Calu3 (cell line): ENCODE measurements at regions not wholly inside any gene's neighbourhood (a gene's known extent, or its start where the extent isn't known, plus 50 kb on each side); places are given as distances from the start of the nearest gene placed in this dataset.
"Not testable (repeated sequence)": the region's sequence is repeated elsewhere in the genome, so short reads cannot be mapped to it uniquely, and the experiment has no call there.

Experiments used
- BruUV-seq: library from RNA; stranded (reverse); fragments of 400-500 nt; replicated peaks from 2 replicates; lab custom pipeline; 2021; lab: Mats Ljungman, UMichigan
- CTCF ChIA-PET: fragments of 300-600 bp; sonication (Branson Sonifier 250); formaldehyde crosslinking; loops from one replicate; lab custom pipeline; 2022; ENCODE audit warnings: antibody characterized with exemption; lab: Charles Lee
- DNase-seq: peaks from one replicate; pipeline ENCODE4 v3.0.0; 2022
- H3K27ac Mint-ChIP-seq: one replicate; pipeline ENCODE4 v1.8.0; 2022; ENCODE audit warnings: mixed read lengths; ENCODE audit not compliant: unreplicated experiment
- H3K27me3 Mint-ChIP-seq: one replicate; pipeline ENCODE4 v1.8.0; 2022; ENCODE audit warnings: mixed read lengths; ENCODE audit not compliant: unreplicated experiment
- H3K36me3 Mint-ChIP-seq: one replicate; pipeline ENCODE4 v1.8.0; 2022; ENCODE audit warnings: mild to moderate bottlenecking, moderate library complexity, mixed read lengths; ENCODE audit not compliant: insufficient read depth, unreplicated experiment
- H3K4me1 Mint-ChIP-seq: one replicate; pipeline ENCODE4 v1.8.0; 2022; ENCODE audit warnings: mild to moderate bottlenecking, low read depth, mixed read lengths; ENCODE audit not compliant: unreplicated experiment
- H3K4me3 Mint-ChIP-seq: one replicate; pipeline ENCODE4 v1.8.0; 2022; ENCODE audit warnings: mild to moderate bottlenecking, low read depth, moderate library complexity, mixed read lengths; ENCODE audit not compliant: unreplicated experiment
- H3K9me3 Mint-ChIP-seq: one replicate; pipeline ENCODE4 v1.8.0; 2022; ENCODE audit warnings: low read depth, mixed read lengths; ENCODE audit not compliant: unreplicated experiment
- CTCF ChIP-seq: fragments of 200-600 bp; IDR thresholded peaks from one replicate; pipeline ENCODE4 v1.8.0; 2022; ENCODE audit warnings: antibody characterized with exemption; ENCODE audit not compliant: unreplicated experiment
- intact Hi-C: fragments of 100-400 bp; cut with micrococcal nuclease; formaldehyde crosslinking; loops from one replicate; pipeline ENCODE4 v1.10.0; 2022; ENCODE audit not compliant: unreplicated experiment

- Mint-ChIP-seq H3K9me3 (peaks cover 3% of the 10 kb centered on the region), H3K4me1 (no peaks in the 10 kb centered on the region), H3K27me3 (peaks cover 22% of the 10 kb centered on the region), H3K36me3 (no peaks in the 10 kb centered on the region), H3K27ac (no peak overlapping the region), H3K4me3 (no peak overlapping the region)
- CTCF ChIA-PET, result no interaction called here
- TF ChIP-seq CTCF, result no peak
- intact Hi-C loops, result no loop called here
- DNase-seq, result no peak
- no TSS peak for BruUV-seq
Measured at GRCh38 chr14:71765505-71765904, 166.7 kb upstream of the RGS6 start.

- H3K4me3 Mint-ChIP-seq, result no peak overlapping the region
- no peaks in the 10 kb centered on the region for H3K36me3 Mint-ChIP-seq
- DNase-seq, result no peak
- BruUV-seq, result no TSS peak
- H3K9me3 Mint-ChIP-seq, result peaks cover 12% of the 10 kb centered on the region
- CTCF ChIA-PET, result no interaction called here
- no peak overlapping the region for H3K27ac Mint-ChIP-seq
- TF ChIP-seq CTCF, result no peak
- intact Hi-C loops, result no loop called here
- H3K4me1 Mint-ChIP-seq, result no peaks in the 10 kb centered on the region
- peaks cover 25% of the 10 kb centered on the region for H3K27me3 Mint-ChIP-seq
Measured at GRCh38 chr14:71770431-71770830, 161.8 kb upstream of the RGS6 start.

GRCh38 chr14:71771421-71771820, 160.8 kb upstream of the RGS6 start:
- H3K4me1 Mint-ChIP-seq, H3K27ac Mint-ChIP-seq, H3K4me3 Mint-ChIP-seq, BruUV-seq, intact Hi-C loops, H3K36me3 Mint-ChIP-seq, CTCF ChIA-PET, DNase-seq: not testable (repeated sequence)
- Mint-ChIP-seq H3K9me3 (peaks cover 12% of the 10 kb centered on the region), H3K27me3 (peaks cover 15% of the 10 kb centered on the region)

GRCh38 chr14:71771996-71772395, 160.2 kb upstream of the RGS6 start:
- H3K4me3 Mint-ChIP-seq, H3K4me1 Mint-ChIP-seq, H3K36me3 Mint-ChIP-seq, BruUV-seq, H3K27ac Mint-ChIP-seq, DNase-seq, intact Hi-C loops: not testable (repeated sequence)
- Mint-ChIP-seq H3K27me3 (peaks cover 19% of the 10 kb centered on the region), H3K9me3 (peaks cover 12% of the 10 kb centered on the region)
- CTCF ChIA-PET, result interaction anchor here (0.6 kb wide), 1 partner anchor 628 kb away, joined by 5 read pairs; no protein-coding TSS in a partner anchor

GRCh38 chr14:71773898-71774481, 158.2 kb upstream of the RGS6 start:
- no TSS peak for BruUV-seq
- Mint-ChIP-seq H3K36me3 (no peaks in the 10 kb centered on the region), H3K9me3 (peaks cover 12% of the 10 kb centered on the region), H3K27me3 (peaks cover 28% of the 10 kb centered on the region), H3K27ac (no peak overlapping the region), H3K4me1 (no peaks in the 10 kb centered on the region), H3K4me3 (no peak overlapping the region)
- intact Hi-C loops, result no loop called here
- no peak for TF ChIP-seq CTCF
- CTCF ChIA-PET, result interaction anchor here (0.5 kb wide), 1 partner anchor 23 kb away, joined by 3 read pairs; no protein-coding TSS in a partner anchor
- DNase-seq, result no peak
